HG02763 (cell line): ENCODE measurements at regions not wholly inside any gene's neighbourhood (a gene's known extent, or its start where the extent isn't known, plus 50 kb on each side); places are given as distances from the start of the nearest gene placed in this dataset.

ENCODE experiments used
- ATAC-seq: cut with Tn5 transposase; IDR thresholded peaks from one replicate; pipeline ENCODE4 v1.9.1; 2021; ENCODE audit warnings: mild to moderate bottlenecking, moderate library complexity; ENCODE audit not compliant: unreplicated experiment

DNA sequence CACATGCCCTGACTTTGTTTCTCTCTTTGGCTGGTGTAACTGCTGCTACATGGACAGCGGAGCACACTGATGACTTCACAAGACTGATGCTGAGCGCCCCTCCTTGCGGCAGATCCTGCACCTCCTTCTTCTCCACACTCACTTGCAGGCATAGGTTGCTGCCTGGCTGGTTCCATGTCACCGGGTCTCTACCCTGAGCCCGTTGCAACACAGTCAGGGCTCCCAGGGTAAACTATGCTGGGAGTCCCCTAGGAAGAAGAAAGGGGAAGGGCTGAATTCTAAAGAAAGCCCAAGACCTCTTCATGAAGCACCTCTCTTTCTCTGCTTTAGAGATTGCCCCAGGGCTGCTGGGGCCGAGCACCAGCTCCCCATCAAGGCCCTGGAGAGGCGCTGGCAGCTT lies 83.3 kb upstream of the DUSP22 start:
- ATAC-seq, result no peak

DNA sequence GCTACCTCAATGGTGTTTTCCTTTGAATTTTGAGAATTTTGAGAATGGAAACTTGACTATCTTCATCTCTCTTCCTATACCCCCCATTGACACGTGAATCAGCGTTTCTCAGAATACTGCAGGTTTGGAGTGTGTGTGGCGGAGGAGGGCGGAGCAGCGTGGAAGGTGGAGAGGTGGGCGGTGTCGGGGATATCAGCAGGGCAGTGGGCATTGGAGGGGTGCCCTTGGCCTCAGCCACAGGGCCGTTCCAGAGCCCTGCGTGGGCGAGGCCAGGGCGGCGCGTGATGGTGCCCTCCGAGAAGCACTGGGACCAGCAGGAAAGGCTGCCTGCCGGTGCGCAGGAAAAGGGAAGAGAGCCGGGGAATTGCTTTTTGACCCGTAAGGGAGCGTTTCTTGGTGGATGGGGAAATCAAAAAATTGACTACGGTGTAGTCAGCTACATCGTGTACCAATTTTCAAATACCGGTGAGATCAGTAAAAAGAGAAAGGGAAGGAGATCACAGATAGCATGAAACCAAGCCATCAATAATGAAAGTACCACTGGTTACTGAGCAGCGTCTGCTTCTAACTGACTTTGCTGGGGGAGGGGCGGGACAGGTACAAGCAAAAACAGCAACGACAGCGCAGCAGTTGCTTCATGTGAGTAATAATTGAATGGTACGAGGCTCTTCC lies 82.7 kb upstream of the DUSP22 start:
- peak; percentile 53 for ATAC-seq

DNA sequence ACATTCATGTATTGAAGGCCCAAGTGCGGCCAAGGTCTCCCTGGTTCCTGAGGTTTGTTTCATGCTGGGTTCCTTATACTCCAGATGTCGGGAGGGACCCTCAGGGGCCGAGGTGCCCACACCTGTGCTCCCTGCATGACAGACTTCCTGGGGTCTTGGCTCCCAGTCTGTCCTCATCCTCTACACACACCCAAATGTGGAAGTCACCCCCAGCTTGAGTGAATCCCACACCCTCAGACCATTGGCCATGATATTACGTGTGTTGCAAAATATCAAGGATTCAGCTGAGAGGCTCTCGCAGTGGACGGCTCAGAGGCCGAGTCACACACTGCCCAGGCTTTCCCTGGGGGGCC lies 82.2 kb upstream of the DUSP22 start:
- no peak for ATAC-seq

DNA sequence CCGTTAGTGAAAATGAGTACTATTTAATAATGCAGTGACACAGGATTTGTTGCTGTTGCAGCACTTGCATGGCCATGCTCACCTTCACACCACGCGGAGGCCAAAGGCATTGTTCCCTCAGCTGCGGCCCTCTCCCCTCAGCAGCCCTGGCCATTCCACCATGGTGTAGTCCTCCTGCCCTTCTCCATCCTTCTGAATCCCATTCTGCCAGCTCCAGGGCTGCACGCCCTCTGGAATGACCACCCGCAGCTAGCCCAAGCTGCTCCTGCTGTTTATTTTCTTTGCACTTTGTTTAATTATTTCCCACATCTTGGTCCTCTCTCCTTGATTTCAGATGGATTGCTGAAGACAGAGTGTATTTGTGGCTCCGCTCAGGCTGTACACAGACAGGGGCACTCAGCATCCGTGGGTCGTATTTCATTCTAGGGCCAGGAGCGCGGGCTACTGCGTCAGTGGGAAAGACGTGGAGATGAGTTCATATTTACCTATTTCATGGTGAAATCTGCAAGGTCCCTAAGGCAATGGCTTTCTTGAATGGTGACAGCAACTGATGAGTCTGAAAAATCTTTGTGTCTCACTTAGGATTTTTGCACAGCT lies 81.4 kb upstream of the DUSP22 start:
- no peak for ATAC-seq

DNA sequence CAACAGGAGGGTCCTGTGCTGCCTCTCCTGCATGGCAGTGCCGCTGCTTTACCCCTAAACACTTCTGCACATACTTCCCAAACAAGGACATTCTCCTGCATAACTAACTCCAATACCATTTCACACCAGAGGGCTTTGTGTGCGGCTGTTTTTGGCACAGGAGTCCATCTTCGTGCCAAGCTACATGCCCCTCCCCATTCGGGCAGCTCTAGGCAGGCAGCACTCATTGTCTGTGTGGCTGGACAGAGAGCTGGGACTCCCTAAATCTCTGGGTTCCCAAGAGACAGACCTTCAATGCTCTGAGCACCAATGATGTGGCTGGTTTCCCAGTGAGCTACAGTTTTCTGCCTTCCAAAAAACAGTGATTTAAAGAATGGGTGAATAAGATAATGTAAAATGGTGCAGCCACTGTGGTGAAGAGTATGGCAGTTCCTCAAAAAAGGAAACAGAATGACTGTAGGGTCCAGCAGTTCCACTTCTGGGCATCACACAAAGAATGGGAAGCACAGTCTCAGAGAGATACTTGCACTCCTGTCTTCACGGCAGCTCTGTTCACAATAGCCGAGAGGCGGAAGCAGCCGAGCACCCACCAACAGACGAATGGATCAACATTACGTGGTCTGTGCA lies 80.3 kb upstream of the DUSP22 start:
- ATAC-seq, result no peak

DNA sequence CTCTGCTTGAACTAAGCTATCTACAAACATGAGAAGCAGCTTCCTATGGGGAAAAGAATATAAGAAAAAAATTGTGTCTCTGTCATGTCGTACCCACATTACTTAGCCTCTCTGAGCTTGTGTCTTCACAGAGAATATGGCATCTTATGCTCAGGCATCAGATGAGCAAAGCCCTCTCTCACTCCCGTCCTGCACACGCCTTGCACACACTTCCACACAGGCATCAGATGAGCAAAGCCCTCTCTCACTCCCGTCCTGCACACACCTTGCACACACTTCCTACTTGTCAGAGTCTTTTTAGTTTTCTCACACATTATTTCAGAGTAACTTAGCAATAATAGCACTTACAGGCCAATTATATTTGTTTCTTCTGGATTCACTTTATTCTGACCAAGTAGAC lies 79.0 kb upstream of the DUSP22 start:
- ATAC-seq, result no peak

DNA sequence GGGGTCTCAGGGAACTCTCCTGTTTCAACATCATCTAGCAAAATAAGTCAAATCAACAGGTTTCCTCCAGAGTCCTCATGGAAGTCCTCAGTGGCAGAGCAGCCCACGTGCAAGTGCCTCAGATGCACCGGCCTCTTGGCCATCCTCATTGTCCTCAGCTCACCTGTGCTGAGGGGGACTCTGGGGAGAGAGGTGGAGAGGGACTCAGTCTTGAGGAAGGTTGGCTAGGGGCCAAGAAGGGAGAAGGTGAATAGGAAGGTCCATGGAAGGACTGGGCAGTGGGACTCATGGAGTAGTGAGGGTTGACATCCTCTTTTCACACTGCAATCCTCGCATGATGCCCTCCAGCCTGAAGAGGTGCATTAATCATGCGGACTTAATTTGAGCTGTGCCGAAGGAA lies 77.9 kb upstream of the DUSP22 start:
- ATAC-seq, result no peak

DNA sequence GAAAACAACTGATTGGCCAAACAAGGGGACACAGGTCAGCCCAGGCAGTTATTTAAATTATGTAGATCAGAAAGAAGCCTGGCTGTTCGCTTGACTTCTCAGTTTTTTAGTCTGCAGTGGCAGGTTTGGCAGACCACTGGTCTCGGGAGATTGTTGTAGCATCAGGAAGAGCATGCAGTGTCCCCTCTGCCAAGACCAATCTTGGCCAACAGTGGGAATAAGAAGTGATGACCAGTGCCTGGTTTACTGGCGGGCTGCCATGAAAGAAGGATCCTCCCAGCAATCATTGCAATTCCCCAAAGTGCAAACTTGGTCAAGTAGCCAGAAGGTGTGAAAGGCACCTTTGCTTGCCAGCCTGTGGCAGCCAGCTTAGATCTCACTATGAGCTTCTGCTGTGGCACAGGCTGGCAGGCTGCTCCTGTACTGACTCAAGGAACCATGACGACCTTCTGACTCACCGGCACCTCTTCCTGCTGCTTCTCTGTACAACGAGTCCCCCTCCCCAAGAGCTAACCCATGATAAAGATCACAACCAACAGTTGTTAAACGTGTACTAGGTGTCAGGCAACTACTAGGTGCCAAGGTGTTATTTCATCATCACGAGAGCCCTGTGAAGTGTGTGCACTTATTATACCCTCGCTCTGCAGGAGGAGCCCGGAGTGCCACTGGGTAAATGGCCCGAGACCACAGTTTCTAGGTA lies 76.8 kb upstream of the DUSP22 start:
- no peak for ATAC-seq

DNA sequence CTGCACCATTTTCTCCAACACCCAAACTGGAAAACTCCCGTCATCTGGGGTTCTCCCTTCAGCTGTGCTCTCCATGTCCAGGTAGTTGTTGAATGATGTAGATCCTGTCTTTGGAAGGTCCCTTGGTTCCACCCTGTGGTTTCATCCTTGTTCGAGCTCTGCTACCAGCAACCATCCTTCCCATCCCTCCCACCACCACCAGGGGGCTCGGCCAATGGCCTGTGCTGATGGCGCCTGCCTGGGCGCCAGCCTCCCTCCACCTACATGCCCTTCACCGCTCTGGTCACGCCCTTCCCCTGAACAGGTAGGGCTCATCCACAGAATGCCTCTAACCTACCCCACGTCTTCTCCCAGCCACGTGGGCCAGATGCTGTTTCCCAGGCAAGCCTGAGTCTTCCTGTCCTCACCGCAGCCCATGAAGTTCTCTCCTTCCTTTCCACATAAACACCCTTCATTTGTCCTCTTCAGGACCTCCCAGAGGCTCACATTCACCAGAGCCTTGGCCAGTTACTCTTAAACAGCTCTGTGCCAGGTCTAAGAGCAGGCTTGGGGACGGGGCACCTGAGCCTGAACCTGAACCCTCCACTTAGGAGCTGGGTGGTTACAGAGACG lies 75.1 kb upstream of the DUSP22 start:
- ATAC-seq, result no peak

DNA sequence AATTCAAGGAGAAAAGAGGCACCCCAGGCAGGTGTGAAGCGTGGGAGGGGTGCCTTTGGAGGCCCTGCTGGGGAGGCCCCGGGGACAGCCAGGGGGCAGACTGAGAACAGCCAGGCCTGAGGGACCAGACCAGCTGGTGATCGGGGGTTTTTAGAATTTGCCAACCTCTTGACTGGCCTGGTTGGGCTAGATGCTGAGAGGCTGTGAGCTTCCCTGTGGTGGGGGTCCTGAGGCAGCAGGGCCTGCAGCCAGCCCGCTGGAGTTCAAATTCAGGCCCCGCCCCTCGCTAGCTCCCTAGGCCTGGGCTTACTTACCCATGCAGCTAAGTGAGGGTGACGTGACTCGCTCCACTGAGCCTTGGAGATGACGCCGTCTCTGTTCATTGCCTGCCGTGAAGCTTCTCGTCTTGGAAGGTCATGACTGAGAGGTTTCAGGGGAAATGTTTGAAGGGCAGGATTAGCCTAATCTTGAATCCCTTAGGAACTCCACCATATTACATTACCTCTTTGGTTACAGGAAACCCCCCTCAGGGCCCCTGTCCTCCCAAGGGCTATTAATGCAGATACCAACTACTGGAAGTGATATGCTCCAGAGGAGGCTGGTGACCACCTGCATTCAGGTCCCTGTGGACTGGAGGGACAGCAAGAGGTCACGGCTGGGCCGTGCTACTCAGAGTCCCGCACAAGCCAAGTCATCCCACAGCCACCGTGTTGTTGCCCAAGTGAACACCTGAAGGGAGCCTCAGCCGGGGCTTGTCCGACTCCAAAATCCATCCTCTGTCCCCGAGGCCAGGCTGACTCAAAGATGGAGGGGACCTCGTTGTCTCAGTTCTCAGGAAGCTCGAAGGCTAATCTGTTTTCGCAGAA lies 73.9 kb upstream of the DUSP22 start:
- ATAC-seq, result peak; percentile 37

DNA sequence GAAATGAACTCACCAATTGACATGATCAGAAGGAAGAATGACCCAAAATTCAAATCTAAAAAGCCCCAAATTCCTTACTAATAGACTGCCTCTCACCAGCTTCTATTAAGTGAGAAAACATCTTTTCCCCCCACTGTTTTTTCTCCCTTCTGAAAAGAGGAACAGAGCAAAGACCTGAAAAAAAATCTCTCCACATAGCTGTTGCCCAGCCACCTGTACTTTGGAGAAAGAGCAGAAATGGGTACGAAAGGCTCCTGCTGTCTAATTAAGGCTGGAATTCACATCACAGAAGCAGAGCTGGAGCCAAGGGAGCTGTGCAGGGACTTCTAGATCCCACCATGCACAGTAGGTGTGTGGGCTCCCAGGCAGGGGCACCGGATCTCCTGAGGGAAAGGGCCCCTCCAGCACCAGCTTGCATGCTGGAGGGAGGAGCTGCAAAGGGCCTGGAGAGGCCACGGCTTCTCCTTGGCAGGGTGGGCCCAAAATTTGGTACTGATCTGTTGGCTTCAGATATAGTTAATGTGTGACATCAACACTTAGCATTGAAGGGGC lies 73.2 kb upstream of the DUSP22 start:
- ATAC-seq, result peak; percentile 10

DNA sequence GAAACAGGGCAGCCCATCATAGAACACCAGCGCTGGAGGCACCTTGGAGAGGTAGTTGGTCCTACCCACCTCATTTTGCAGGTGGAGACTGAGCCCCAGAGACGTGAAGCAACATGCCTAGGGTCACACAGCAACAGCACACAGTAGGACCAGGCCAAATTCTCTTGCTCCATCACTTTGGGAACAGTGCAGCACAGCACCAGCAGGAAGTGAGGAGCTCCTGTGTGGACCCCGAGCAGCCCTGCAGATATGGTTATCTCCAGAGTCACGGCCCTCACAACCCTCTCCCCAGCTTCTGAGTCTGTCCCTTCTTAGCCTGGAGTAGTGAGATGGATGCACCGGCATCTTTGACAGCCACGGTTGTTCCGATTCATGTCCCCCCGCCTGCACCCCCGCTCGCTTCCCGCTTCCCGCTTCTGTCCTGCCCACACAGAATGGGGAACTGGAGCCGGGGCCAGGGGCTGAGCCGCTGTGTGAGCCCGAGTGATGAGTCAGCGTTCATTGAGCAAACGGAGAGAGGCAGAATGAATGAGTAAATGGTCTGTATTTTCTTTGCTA lies 72.6 kb upstream of the DUSP22 start:
- no peak for ATAC-seq

DNA sequence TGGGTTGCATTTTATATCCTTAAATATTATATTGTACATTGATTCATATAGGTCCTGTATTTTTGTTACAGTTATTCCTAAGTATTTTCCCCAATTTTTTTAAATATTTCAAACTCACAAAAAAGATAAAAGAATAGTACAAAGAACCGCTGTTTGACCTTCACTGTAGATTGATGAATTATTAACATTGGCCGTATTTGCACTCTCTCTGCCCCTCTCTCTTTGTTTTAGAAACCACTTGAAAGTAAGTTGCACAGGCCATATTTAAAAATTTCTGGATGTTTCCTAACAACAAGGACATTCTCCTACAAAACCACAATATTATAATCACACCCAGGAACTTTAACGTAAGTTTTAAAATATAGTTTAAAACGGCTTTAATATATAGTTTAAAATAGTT lies 72.0 kb upstream of the DUSP22 start:
- ATAC-seq, result no peak

DNA sequence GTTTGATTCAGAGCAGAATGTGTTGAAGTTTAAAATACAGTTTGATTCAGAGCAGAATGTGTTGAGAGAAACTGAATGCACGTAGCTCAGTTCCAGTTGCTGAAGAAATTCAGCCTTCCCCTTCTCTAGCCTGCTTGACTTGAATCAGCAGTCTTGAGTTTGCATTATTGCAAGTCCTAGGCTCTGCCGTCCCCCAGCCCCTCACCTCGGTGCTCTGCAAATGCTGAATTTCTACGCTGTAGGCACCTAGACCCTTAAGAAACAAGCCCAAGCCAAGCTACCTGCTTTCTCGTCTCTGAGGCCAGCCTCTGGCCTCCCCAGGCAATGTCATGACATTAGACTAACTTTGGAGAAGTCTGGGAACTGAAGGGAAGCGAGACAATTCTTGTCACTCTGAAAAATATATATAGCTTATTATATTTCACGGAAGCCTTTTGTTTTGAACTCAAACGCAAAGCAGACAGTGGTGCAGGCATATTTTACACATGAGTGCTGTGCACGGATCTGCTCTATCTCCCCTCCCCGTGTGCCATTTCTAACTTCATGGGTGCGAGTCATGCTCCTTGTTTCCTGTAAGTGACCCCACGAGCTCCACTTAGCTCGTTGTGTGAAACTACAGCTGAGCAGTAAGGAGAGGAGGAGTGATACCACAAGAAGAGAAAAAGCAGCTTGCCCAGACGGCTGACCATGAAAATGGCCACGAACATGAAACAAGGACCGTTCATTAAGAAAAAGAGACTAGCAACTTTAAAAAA lies 71.4 kb upstream of the DUSP22 start:
- no peak for ATAC-seq

DNA sequence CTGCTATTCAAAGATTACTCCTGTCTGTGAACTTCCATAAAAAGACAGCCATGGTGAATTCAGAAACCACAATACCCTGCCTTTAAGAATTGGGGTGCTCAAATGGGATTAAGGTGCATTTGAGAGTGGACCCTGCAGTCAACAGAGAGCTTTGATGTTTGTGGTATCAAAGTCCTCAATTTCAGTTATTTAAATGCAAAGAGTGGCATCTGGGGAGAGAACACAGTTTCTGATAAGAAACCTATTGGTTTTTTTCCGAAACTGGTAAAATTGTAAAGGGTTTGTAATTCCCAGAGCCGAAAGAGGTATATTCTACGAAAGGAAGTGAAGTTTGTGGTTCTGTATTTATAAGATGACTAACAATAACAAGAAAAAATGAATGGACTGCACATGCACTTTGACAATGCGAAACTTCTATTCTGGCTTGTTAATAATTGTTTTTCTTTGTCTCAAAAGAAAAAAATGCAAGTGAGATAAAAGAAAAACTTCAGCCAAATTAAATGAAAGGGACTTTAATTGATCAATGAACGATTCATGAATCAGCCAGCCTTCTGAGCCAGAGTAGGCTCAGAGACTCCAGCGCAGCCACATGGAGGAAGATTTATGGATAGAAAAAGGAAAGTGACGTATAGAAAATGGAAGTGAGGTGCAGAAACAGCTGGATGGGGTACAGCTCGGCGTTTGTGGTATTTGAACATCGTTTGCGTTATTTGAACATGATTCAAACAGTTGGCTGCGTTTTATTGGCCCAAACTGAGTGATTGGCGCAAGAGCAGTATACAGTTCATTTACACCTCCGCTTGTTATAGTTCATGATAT lies 70.5 kb upstream of the DUSP22 start:
- no peak for ATAC-seq

DNA sequence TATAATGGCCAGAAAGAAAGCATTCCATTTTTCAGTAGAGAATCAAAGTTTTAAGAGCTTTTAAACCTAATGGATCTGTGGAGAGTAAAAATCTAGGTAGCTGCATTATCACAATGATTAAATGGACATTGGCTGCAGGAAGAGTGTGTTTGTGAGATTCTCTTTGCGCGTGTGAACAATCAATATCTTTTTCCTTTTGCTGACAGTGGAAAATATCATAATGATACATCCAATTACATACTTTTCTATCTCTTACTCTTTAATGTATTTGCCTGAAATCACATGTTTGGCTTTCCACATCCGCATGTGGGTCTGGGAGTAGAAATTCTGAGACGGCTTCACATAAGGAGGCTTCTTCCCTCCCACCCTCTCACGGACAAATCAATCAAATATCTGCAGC lies 69.8 kb upstream of the DUSP22 start:
- ATAC-seq, result no peak

DNA sequence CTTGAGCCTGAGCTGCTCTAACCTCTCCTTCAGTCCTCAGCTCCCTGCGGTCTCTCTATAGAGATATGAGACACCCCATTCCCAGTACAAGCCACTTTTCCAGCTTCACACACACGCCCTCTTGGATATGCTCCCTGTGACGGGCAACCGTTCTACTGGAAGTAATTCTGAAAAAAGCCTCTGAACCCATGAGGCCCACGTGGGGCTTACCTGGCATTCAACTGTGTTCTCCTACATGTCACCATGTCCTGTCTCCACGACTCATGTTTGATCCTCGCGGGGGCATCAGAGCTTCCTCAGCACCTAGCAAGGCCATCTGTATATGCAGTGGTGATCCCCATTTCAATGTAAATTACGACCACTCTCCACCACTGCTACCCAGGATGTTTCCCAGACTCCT lies 69.2 kb upstream of the DUSP22 start:
- no peak for ATAC-seq

DNA sequence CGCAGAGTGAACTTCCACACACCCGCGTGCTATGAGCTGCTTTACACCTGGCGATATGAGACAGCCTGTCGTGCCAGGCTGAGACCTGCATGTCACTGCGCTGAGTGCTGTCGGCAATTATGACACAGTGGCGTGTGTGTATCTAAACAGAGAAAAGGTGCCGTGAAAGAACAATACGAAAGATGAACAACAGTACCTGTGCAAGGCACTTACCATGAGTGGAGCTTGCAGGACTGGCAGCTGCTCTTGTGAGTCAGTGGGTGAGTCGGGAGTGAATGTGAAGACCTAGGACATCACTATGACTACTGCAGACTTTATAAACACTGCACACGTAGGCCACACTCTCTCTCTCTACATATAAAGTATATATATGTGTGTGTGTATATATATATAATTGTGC lies 68.5 kb upstream of the DUSP22 start:
- ATAC-seq, result no peak

DNA sequence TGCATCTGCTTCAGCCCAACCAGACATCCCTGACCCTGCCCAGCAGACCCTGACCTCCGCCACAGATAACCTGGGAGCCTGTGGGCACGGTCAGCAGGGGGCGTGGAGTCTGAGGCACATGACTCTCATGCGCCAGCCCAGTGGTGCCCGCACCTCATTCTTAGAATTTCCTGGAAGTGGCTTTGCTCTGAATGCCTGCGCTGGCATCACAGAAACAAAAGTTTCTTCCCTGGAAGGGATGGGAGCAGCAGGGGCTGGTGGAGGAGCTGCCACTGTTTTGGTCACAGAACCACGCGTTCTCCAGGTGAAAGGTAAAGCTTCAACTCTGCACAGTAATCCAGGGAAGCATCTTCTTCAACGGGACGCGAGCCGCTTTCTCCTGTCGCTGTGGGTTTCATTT lies 67.9 kb upstream of the DUSP22 start:
- no peak for ATAC-seq
